HEK293 (cell line): ENCODE measurements at regions not wholly inside any gene's neighbourhood (a gene's known extent, or its start where the extent isn't known, plus 50 kb on each side); places are given as distances from the start of the nearest gene placed in this dataset.

Experiments
- CTCF ChIA-PET: fragments of 350-600 bp; formaldehyde crosslinking; extraction: SDS; loops from one replicate; lab custom pipeline; 2021; ENCODE audit warnings: antibody characterized with exemption; lab: Yijun Ruan, JAX
- POLR2A ChIA-PET: fragments of 300-600 bp; formaldehyde crosslinking; extraction: SDS; loops from one replicate; lab custom pipeline; 2020; ENCODE audit warnings: antibody characterized with exemption, inconsistent platforms; lab: Yijun Ruan, JAX
- H3K27ac ChIP-seq: fragments of 200-500 bp; sonication (Bioruptor generic); 2 replicates; pipeline ENCODE4 v1.5.1; 2014; ENCODE audit warnings: low read depth, low read length, control low read depth, inconsistent platforms; ENCODE audit errors: extremely low read depth
- H3K36me3 ChIP-seq, 2 experiments: fragments of 200-500 bp in 1 of 2; sonication (Bioruptor generic) in 1 of 2; 1 replicate in 1 of 2; 2 replicates in 1 of 2; pipeline ENCODE4 v1.5.1; 2014 to 2017; ENCODE audit warnings: inconsistent platforms in 2 of 2, low read length in 2 of 2; ENCODE audit not compliant: control insufficient read depth in 2 of 2, insufficient read depth in 1 of 2
- H3K4me1 ChIP-seq: fragments of 200-500 bp; sonication (Bioruptor generic); 2 replicates; pipeline ENCODE4 v1.5.1; 2014; ENCODE audit warnings: mild to moderate bottlenecking, low read length, inconsistent platforms; ENCODE audit not compliant: control insufficient read depth, insufficient read depth
- H3K4me3 ChIP-seq: 2 replicates; pipeline ENCODE4 v1.5.1; 2011; ENCODE audit warnings: low read depth, mild to moderate bottlenecking, control low read depth, low read length, moderate library complexity
- H3K9me3 ChIP-seq: fragments of 200-500 bp; sonication (Bioruptor generic); 2 replicates; pipeline ENCODE4 v1.5.1; 2014; ENCODE audit warnings: low read depth, low read length, inconsistent platforms; ENCODE audit not compliant: control insufficient read depth, insufficient read depth
- GLI2 ChIP-seq: fragments of 450-650 bp; formaldehyde crosslinking; IDR thresholded peaks from 2 replicates; pipeline ENCODE4; 2017; ENCODE audit warnings: missing biosample characterization, missing genetic modification characterization, low read depth, borderline replicate concordance
- HOXD13 ChIP-seq: sonication (generic); formaldehyde crosslinking; IDR thresholded peaks from 2 replicates; pipeline ENCODE4 v1.8.0; 2022; ENCODE audit warnings: missing genetic modification reagents, borderline replicate concordance
- PRDM10 ChIP-seq: fragments of 450-650 bp; formaldehyde crosslinking; IDR thresholded peaks from 2 replicates; pipeline ENCODE4 v1.5.1; 2016; ENCODE audit warnings: missing biosample characterization, missing genetic modification characterization
- WT1 ChIP-seq: fragments of 450-650 bp; formaldehyde crosslinking; IDR thresholded peaks from 2 replicates; pipeline ENCODE4 v1.5.1; 2016; ENCODE audit warnings: missing biosample characterization, missing genetic modification characterization
- YY2 ChIP-seq: fragments of 450-650 bp; formaldehyde crosslinking; IDR thresholded peaks from 2 replicates; pipeline ENCODE4 v1.5.1; 2016; ENCODE audit warnings: missing biosample characterization, missing genetic modification characterization
- ZBTB10 ChIP-seq: fragments of 450-650 bp; formaldehyde crosslinking; IDR thresholded peaks from 2 replicates; pipeline ENCODE4 v1.5.1; 2016; ENCODE audit warnings: missing biosample characterization, missing genetic modification characterization
- ZBTB17 ChIP-seq: fragments of 450-650 bp; formaldehyde crosslinking; IDR thresholded peaks from 2 replicates; pipeline ENCODE4 v1.5.1; 2016; ENCODE audit warnings: missing biosample characterization, missing genetic modification characterization
- ZBTB49 ChIP-seq: fragments of 450-650 bp; formaldehyde crosslinking; IDR thresholded peaks from 2 replicates; pipeline ENCODE4 v1.5.1; 2016; ENCODE audit warnings: missing biosample characterization, missing genetic modification characterization, low read depth
- ZFP3 ChIP-seq: fragments of 450-650 bp; formaldehyde crosslinking; IDR thresholded peaks from 2 replicates; pipeline ENCODE4 v1.5.1; 2016; ENCODE audit warnings: low read depth, missing biosample characterization, missing genetic modification characterization
- ZNF10 ChIP-seq: fragments of 450-650 bp; formaldehyde crosslinking; IDR thresholded peaks from 2 replicates; pipeline ENCODE4 v1.5.1; 2017; ENCODE audit warnings: missing biosample characterization, missing genetic modification characterization
- ZNF155 ChIP-seq: fragments of 450-650 bp; formaldehyde crosslinking; IDR thresholded peaks from 2 replicates; pipeline ENCODE4 v1.5.1; 2016; ENCODE audit warnings: missing biosample characterization, missing genetic modification characterization
- ZNF157 ChIP-seq: fragments of 450-650 bp; formaldehyde crosslinking; IDR thresholded peaks from 2 replicates; pipeline ENCODE4 v1.5.1; 2016; ENCODE audit warnings: missing biosample characterization, missing genetic modification characterization
- ZNF324 ChIP-seq: fragments of 450-650 bp; formaldehyde crosslinking; IDR thresholded peaks from 2 replicates; pipeline ENCODE4 v1.5.1; 2016; ENCODE audit warnings: missing biosample characterization, missing genetic modification characterization
- ZNF354C ChIP-seq: fragments of 450-650 bp; formaldehyde crosslinking; IDR thresholded peaks from 2 replicates; pipeline ENCODE4 v1.5.1; 2016; ENCODE audit warnings: missing biosample characterization, missing genetic modification characterization, low read depth, borderline replicate concordance
- ZNF433 ChIP-seq: fragments of 450-650 bp; formaldehyde crosslinking; IDR thresholded peaks from 2 replicates; pipeline ENCODE4 v1.5.1; 2016; ENCODE audit warnings: missing biosample characterization, missing genetic modification characterization, low read depth
- ZNF48 ChIP-seq: fragments of 450-650 bp; formaldehyde crosslinking; IDR thresholded peaks from 2 replicates; pipeline ENCODE4 v1.5.1; 2016; ENCODE audit warnings: missing biosample characterization, missing genetic modification characterization
- ZNF501 ChIP-seq: fragments of 450-650 bp; formaldehyde crosslinking; IDR thresholded peaks from 2 replicates; pipeline ENCODE4 v1.5.1; 2016; ENCODE audit warnings: missing biosample characterization, missing genetic modification characterization
- ZNF596 ChIP-seq: fragments of 450-650 bp; IDR thresholded peaks from 2 replicates; pipeline ENCODE4 v1.5.0; 2018; ENCODE audit warnings: missing biosample characterization, mild to moderate bottlenecking, missing genetic modification characterization, moderate library complexity
- ZNF600 ChIP-seq: fragments of 450-650 bp; formaldehyde crosslinking; IDR thresholded peaks from 2 replicates; pipeline ENCODE4 v1.5.1; 2016; ENCODE audit warnings: missing biosample characterization, missing genetic modification characterization
- ZNF610 ChIP-seq: fragments of 450-650 bp; formaldehyde crosslinking; IDR thresholded peaks from 2 replicates; pipeline ENCODE4 v1.5.1; 2016; ENCODE audit warnings: missing biosample characterization, missing genetic modification characterization, borderline replicate concordance
- ZNF624 ChIP-seq: fragments of 450-650 bp; formaldehyde crosslinking; IDR thresholded peaks from 2 replicates; pipeline ENCODE4 v1.5.1; 2017; ENCODE audit warnings: missing biosample characterization, missing genetic modification characterization

DNA sequence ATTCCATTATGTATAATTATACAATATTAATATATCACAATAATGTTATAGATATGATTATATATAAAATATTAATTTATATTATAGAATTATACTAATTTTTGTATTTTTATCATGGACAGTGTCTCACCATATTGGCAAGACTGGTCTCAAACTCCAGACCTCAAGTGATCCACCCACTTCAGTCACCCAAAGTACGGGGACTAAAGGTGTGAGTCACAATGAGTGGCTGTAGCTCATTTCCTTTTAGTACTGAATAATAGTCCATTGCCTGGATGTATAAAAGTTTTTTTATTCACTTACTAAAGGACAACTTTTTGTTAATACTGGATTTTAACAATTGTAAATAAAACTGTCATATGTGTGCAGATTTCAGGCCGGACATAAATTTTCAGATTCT lies 417.6 kb upstream of the LINC00305 start:
- Histone ChIP-seq H3K4me1 (no peaks in the 10 kb centered on the region), H3K27ac (no peak overlapping the region), H3K4me3 (no peak overlapping the region), H3K9me3 (no peaks in the 10 kb centered on the region), H3K36me3 (no peaks in the 10 kb centered on the region)
- POLR2A ChIA-PET, result no interaction called here
- TF ChIP-seq ZBTB17 (tag by site-specific recombination) (no peak), ZNF501 (tag by site-specific recombination) (no peak), ZNF600 (tag by site-specific recombination) (no peak), ZNF324 (no peak), ZNF157 (no peak)
- CTCF ChIA-PET, result no interaction called here

DNA sequence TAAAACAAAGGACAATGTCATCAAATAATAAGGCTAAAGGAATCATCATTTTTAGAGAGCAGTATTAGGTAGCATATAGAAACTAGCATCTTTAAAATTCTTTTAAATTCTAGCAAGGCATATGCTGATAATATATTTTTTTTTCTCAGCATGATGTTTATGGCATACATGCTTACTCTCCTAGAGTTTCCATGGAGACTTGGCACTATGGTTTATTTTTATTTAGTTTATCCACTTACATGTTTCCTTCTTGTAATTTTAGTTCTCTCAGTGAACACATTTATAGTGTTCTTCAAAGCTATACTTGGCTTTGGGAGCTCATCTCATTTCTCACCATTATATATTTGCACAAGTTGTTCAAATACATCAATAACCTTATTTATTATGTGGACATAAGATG lies 413.8 kb upstream of the LINC00305 start:
- Histone ChIP-seq H3K27ac (no peak overlapping the region), H3K9me3 (no peaks in the 10 kb centered on the region), H3K36me3 (no peaks in the 10 kb centered on the region), H3K4me3 (no peak overlapping the region), H3K4me1 (no peaks in the 10 kb centered on the region)
- POLR2A ChIA-PET, result no interaction called here
- TF ChIP-seq ZNF624 (tag by site-specific recombination), result no peak
- TF ChIP-seq ZNF10 (tag by site-specific recombination), result no peak
- no peak for TF ChIP-seq PRDM10
- no peak for TF ChIP-seq ZNF48
- TF ChIP-seq ZBTB10 (tag by site-specific recombination), result no peak
- TF ChIP-seq YY2 (tag by site-specific recombination), result no peak
- no peak for TF ChIP-seq WT1 (tag by site-specific recombination)
- TF ChIP-seq ZNF610 (tag by site-specific recombination), result no peak
- TF ChIP-seq ZNF433 (tag by site-specific recombination), result no peak
- TF ChIP-seq ZNF354C (tag by site-specific recombination), result no peak
- no peak for TF ChIP-seq HOXD13 (CRISPR knock-in tag)
- TF ChIP-seq ZBTB17 (tag by site-specific recombination), result no peak
- no peak for TF ChIP-seq ZNF155
- TF ChIP-seq, all 188 proteins: peak for 0
- CTCF ChIA-PET, result no interaction called here

DNA sequence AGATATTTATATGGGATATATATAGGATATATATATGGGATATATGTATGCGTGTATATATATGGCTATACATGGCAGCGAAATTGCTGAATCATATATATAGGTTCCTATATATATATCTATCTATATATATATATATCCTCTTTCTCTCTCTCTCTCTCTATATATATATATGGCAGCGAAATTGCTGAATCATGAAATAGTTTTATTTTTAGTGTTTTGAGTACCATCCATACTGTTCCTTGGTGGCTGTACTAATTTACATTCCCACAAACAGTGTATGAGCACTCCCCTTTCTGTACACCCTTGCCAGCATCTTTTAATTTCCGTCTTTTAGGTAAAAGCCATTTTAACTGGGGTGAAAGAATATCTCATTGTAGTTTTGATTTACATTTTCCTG lies 397.6 kb upstream of the LINC00305 start:
- Histone ChIP-seq H3K27ac (no peak overlapping the region), H3K4me3 (no peak overlapping the region), H3K36me3 (no peaks in the 10 kb centered on the region), H3K9me3 (no peaks in the 10 kb centered on the region), H3K4me1 (no peaks in the 10 kb centered on the region)
- ChIA-PET CTCF (no interaction called here), POLR2A (no interaction called here)
- TF ChIP-seq GLI2 (tag by site-specific recombination) (no peak), ZNF596 (tag by site-specific recombination) (no peak), ZBTB49 (no peak), ZFP3 (tag by site-specific recombination) (no peak)
